ENCODE measurements at regions not wholly inside any gene's neighbourhood (a gene's known extent, or its start where the extent isn't known, plus 50 kb on each side); places are given as distances from the start of the nearest gene placed in this dataset.

DNA sequence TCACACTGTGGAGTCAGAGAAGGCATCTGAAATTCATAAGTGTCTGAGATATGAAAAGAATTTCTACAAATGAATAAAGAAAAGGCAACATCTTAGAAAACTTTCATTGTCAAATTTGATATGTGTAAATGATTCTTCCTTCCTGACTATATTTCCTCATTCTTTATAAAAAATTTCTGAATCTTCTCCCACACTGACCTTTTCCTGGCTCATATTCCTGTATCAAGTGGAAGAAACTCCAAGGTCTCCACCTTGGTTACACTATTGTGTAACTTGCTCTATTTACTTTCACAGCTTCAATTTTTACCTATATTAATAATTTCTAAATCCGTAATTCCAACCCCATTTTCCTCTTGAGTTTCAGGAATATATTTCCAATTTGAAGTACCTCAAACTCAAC lies 93.5 kb upstream of the FBXL7 start:
- no peak for TF ChIP-seq CTCF (conservative IDR thresholded peaks at IDR 0.05 in 1 of 2, IDR thresholded peaks at IDR 0.05 in 1 of 2; ENCODE audit: low read depth in 1 of 2, low read length in 2 of 2)
- TF ChIP-seq EZH2 (IDR thresholded peaks at IDR 0.05; ENCODE audit: low read length, missing control alignments), result no peak
